NCI-H2227 (cell line): ENCODE measurements at regions not wholly inside any gene's neighbourhood (a gene's known extent, or its start where the extent isn't known, plus 50 kb on each side); places are given as distances from the start of the nearest gene placed in this dataset.

Experiments used
- DNase-seq: peaks from one replicate; lab custom pipeline; 2025; ENCODE audit not compliant: unreplicated experiment; lab: John Stamatoyannopoulos, UW

GRCh38 chr7:118615-119391, 73.6 kb upstream of the FAM20C start:
- no peak for DNase-seq

DNA sequence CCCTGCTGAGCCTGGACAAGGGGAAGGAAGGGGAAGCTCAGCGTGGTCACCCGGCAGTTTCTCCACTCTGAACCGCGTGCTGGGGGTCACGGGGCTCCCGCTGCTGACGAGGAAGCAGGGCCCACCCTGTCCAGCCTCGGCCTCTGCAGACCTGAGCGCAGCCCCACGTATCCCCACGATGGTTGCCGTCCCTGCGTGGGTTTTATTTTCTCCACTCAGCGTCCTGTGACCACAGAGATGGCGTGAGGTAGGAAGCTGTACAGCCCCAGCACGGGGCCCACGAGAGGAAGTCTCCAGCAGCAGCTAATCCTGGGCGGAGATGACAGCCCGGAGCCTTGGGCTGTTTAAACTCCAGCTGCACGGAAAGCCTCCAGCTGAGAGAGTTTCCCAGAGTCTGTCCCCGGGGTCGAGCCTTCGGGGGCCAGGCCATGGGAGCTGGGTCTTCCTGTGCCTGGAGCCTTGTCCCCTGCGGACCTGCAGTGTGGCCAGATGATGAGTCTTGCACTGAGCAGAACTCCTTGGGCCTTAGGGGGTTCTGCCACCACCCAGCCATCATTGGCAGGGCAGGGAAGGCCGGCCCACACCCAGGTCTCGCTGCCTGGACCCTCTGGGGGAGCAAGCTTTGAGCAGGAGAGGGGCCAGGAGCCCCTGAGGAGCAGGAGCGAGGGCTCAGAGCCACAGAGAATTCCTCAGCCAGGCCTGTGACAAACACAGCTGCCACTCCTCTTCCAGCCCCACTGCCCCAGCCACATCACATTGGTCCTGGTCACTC, 72.8 kb upstream of the FAM20C start:
- DNase-seq, result no peak

GRCh38 chr7:120164-120991, 72.0 kb upstream of the FAM20C start:
- no peak for DNase-seq

DNA sequence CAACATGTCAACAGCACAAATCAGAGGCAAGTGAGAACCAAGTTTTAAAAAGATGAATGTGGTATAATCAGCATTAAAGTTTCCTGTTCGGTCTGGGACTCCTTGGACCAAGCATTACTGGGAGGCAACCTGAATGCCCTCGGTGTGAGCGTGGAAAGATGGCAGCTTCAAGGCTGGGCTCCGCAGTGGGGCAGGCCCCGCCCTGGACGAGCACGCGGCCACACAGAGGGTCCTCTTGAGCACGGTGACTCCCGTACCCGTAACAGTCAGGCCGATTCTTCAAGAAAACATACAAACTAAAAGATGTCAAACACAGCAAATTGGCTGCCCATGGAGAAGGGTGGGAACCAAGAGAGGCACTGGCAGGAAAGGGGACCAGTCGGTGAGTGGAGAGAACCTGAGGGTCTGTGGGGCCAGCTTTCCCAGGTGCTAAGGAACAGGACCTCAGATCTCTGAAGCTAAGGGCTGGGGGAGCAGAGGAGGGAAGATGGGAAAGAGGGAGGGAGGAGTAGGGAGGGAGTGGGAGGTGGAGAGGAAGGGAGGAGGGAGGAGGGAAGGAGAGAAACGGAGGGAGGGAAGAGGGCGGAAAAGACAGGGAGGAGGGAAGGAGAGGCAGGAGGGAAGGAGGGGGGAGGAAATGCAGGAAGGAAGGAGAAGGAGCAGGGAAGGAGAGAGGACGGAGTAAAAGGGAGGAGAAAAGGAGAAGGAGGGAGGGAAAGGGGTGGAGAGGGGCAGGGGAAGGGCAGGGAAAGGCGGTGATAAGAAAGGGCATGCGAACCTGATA, 71.2 kb upstream of the FAM20C start:
- DNase-seq, result no peak

- no peak for DNase-seq
Observed at GRCh38 chr7:123237-123636, 69.1 kb upstream of the FAM20C start.

DNA sequence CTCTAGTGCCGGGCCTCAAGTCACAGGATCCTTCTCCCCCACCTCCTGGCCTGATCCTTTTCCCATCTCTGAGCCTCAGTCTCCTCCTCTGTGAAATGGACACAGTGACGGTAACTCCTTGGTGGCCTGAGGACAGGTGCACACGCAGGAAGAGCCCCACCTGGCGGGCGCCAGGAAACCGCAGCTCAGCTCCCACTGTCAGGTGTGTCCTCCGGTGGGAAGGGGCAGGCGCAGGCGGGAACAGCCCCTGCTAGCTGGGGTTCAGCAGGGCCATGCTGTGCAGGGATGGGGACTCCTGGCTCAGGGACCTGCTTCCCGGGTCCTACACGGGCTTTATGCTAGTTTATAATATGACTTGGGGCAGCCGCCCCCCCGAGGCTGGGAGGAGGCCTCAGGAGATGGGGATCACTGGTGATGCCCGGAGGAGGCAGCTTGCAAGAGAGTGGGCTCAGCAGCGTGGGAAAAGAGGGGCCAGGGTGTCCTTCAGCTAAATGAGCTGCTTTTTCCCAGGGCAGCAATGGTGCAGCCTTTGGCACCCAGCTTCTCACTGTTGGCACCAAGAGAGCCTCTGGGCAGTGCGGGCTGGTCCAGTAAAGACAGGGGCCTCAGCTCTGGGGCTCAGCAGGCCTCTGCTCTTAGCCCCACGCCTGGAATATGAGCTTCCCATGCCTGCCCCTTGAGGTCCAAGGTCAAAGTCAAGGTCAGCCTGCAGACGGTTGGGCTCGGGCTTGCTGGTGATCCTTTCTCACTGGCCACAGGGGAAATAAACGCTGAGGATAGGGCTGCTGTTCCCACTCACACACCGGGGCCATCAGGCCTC, 68.0 kb upstream of the FAM20C start:
- DNase-seq, result no peak

- DNase-seq, result no peak
Observed at GRCh38 chr7:125061-125475, 67.3 kb upstream of the FAM20C start.

GRCh38 chr7:125661-126060, 66.7 kb upstream of the FAM20C start:
- DNase-seq, result no peak

DNA sequence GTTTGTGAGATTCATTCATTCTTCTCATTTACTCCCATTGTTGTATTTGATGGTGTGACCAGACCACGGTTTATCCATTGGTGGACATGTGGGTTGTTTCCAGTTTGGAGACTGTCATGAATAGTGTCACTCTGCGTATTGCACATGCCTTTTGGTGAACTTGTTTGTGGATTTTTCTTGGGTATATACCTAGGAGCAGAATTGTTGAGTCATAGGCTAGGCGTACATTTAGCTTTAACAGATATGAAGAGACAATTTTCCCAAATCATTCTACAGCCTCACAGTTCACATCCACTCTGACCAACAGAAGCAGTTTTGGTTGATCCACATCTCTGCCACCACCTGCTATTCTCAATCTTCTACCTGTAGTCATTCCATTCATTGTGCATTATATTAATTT, 66.0 kb upstream of the FAM20C start:
- DNase-seq, result no peak

DNA sequence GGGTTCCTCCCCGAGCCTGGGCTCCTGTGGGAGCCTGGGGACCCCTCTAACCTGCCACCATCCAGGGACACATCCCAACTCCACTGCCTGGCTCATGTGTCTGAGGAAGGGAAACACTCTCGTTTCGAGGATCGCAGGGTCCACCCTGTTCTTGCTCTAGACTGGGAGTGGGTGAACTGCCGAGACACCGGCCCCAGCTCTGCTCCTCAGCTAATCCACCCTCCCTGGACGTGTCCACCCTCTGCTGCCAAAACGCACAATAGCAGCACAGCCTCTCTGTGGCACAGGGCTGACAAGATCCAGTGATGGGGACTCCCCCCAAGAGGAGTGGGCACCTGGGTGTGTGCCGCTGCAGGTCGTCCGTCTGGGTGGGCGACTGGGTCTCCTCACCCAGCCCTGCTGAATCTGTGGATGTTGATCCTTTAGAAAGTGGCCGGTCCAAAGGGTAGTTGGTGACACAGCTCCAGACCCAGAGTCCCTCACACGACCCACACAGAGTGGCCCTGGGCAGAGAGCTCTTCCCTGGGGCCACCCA, 65.2 kb upstream of the FAM20C start:
- DNase-seq, result no peak

GRCh38 chr7:128171-129080, 63.9 kb upstream of the FAM20C start:
- no peak for DNase-seq

DNA sequence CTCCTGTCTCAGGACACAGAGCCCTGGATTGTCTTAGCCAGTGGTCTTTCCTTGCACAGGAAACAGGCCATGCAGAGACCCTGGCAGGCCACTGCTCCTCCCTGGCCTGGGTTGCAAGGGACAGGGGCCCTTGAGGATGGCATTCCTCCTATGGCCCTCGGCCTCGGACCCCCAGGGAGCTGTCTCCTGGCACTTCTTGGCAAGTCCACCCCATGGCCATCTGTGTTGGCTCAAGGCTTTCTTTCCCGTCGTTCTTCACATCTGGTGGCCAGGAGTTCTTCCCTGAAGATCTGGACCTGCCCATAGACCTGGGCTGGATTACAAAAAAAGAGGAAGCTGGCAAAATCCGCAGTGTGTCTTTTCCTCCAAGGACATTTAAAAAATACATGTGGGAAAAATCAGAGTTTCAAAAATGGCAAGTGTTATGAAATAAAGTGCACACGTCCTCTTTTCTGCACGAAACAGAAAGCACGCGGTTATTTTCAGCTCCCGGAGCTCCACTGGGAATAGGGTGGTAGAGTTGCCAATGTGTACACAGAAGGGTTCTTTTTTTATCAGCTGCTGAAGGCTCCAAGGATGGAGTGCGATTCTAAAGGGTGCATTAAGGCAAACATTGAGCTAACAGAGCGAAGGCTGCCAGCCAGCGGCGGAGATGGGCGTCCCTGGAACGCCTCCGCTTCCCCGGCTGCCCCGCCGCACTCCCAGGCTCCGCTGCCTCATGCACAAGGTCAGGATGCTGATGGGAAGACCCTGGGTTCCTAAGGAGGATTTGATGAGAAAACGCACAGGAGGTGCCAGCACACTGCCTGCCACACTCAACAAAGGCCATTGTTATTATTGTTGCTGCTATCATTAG, 62.8 kb upstream of the FAM20C start:
- DNase-seq, result no peak

DNA sequence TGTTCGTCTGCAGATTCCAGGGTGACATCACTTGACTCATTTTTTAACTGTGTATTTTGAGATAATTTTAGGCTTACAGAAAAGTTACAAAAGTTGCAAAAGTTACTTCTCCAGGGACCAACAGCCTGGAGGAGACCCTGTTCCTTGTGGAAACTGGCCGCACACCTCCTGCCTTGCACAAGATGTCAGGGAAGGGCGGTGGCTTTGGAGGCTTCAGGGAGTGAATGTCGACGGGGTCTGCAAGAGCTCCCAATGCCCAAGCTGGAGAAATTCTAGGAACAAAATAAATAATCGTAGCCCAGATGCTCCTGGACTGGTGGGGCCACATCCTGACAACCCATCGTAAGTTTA, 62.2 kb upstream of the FAM20C start:
- no peak for DNase-seq

DNA sequence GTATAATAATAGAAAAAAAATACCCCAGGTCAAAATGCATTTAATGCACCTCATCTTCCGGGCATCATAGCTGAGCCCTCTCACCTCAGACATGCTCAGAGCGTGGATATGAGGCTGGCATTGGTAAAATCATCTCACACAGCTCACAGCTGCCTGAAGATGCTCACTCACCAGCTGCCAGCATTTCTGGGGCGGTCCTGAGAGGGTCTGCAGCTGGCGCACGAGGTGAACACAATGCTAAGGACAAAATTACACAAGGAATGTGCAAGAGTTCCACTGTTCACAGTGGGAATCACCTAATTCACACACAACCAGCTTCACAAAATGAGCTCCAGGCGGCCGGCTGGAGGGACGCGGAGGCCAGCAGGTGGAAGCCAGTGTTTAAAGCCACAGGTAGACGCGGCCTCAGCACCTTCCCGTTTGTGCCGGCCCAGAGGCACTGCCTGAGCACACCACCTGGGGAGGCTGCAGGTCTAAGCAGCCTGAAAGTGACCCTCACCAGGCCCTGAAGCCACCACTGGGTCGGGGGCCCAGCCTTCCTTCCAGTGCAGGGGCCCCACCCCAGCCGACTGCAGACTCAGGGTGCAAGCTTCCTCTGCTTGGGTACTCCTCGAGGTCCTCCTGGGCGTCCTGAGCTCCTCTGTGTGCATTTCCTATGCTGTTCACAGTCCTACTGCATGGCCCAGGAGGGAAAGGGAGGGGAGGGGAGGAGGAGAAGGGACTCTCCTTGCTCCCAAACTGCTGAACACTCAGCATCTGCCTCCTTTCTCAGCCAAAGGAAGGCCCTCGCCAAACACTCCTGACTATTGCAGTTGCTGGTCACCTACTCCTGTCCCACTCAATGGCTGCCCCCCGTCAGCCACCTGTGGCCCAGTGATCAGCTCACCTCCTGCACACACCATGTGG, 61.2 kb upstream of the FAM20C start:
- DNase-seq, result no peak

- no peak for DNase-seq
Observed at GRCh38 chr7:131781-132482, 60.4 kb upstream of the FAM20C start.

DNA sequence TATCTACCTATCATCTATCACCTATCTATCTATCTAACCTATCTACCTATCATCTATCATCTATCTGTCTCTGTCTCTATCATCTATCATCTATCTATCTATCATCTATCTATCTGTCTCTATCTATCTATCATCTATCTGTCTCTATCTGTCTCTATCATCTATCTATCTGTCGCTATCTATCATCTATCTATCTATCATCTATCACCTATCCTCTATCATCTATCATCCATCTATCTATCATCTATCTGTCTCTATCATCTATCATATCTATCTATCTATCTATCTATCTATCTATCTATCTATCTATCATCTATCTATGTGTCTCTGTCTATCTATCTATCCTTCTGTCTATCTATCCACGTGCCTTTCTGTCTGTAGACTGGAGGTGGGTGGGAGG, 59.5 kb upstream of the FAM20C start:
- DNase-seq, result no peak
